HG03460 (cell line): ENCODE measurements at regions not wholly inside any gene's neighbourhood (a gene's known extent, or its start where the extent isn't known, plus 50 kb on each side); places are given as distances from the start of the nearest gene placed in this dataset.

Experiments
- ATAC-seq: cut with Tn5 transposase; IDR thresholded peaks from one replicate; pipeline ENCODE4 v1.9.1; 2021; ENCODE audit not compliant: unreplicated experiment

GRCh38 chr9:90979138-90979551 is 177.5 kb downstream of the SYK start:
- ATAC-seq = no peak

DNA sequence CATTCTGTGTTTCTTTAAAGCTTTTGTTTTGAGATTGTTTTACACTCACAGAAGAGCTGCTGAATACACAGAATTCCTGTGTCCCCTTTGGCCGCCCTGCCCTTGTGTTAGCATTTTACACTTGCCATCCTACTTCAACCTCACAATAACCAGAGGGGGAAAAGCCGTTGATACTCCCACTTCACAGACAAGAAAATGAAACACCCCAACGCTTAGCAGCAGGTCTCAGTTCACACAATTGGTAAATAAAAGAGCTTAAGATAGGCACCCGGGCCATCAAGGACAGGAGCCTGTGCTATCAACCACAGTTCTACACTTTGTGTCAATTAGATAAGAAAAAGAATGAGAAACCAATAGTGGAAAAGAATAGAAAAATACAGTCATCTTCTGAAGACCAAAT is 178.0 kb downstream of the SYK start:
- ATAC-seq = no peak

GRCh38 chr9:90981726-90982125 is 180.1 kb downstream of the SYK start:
- ATAC-seq = no peak

- ATAC-seq = no peak
Measured at GRCh38 chr9:90983394-90983793, 181.8 kb downstream of the SYK start.

DNA sequence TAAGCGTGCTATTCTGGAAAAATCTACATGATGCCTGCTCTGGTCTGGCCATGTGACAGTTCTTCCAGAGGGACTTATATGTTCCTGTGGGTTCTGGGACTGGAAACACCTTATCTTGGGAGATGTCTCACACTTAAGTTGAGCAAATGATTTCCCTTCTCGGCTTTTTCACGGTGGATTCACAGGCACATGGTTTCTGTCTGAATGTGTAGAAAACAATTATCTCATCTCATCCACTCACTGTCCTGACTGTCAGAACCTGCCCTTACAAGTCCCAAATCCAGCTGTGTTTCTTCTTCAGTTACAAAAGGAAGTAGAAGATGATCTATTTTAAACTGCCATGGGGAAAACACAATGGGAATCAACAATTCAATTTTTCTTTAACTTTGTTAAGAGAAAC is 184.0 kb downstream of the SYK start:
- no peak for ATAC-seq

- no peak for ATAC-seq
Measured at GRCh38 chr9:90986161-90986560, 184.5 kb downstream of the SYK start.

GRCh38 chr9:90987566-90987965 is 185.9 kb downstream of the SYK start:
- ATAC-seq = no peak

DNA sequence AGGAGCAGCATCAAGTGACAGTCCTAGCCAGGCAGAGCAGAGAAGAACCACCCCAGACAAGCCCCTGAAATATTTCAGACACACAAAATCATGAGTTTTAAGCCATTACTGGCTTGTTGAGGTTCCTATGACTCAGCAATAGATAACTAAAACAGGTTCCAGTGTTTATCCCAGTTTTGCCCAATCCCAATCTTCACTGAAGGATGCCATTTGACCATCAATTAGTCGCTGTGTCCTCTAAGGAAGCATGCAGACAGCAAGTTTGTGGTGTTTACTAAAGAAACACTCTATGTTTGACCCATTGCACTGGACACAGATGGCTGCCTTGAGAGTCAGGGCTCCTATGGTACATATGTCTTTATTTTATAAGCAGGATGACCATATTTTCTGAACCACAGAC is 186.7 kb downstream of the SYK start:
- no peak for ATAC-seq

- ATAC-seq = no peak
Measured at GRCh38 chr9:90991953-90992352, 190.3 kb downstream of the SYK start.

GRCh38 chr9:90995516-90995915 is 193.9 kb downstream of the SYK start:
- ATAC-seq = no peak

DNA sequence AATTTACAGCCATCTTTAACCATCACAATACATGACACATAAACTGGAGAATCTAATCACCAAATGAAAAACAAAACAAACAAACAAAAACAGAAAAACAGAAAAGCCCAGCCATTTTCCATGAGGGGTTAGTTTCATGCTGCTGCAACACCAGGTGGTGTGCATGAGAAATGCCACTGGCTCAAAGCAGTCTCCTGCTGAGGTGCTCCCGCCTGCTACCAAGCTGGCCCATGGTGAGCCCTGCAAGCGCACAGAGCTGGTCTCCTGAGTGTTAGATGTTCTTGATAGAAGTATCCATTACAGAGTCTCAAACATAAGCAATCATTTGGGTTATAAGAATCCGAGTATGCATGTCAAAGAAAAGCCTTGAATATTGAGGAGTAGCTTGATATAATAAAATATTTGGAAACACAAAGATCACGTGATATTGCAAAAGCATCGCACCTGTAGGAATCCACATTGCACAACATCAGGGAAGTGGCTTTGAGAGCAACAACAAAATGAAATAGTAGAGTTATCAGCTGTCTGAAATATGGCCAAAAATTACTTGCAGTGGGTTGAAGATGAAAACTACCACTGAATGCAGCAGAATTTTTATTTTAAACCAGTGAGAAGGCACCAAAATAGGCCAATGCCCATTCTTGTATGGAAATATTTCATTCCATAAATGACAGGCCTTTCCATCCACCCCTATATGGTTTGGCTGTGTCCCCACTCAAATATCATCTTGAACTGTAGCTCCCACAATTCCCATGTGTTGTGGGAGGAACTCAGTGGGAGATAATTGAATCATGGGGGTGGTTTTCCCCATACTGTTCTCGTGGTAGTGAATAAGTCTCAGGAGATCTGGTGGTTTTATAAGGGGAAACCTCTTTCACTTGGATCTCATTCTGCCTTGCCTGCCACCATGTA is 194.8 kb downstream of the SYK start:
- no peak for ATAC-seq

GRCh38 chr9:90998573-90998972 is 197.0 kb downstream of the SYK start:
- no peak for ATAC-seq

- no peak for ATAC-seq
Measured at GRCh38 chr9:90999425-91000397, 198.1 kb downstream of the SYK start.

DNA sequence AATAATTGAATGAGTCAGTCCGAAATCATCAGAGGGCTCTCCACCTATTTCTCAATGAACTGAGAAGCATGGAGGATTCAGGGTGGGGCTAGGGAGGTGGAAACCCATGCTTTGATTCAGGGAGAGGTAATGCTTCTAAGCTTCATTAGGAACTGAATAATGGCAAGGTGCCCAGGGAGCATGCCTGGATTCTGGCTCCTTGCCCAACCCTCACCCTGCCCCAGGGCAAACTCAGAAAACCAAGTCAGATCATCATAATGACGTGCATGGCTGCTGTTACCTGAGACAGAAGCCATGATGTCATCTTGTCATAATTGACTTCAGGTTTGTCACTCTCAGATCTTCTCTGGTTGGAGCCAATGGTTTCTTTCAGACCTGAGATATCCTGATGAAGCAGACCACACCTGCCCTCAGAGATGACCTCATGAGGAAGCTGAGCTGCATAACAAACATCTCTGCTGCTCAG is 199.6 kb downstream of the SYK start:
- no peak for ATAC-seq

GRCh38 chr9:91004484-91004883 is 202.9 kb downstream of the SYK start:
- no peak for ATAC-seq

DNA sequence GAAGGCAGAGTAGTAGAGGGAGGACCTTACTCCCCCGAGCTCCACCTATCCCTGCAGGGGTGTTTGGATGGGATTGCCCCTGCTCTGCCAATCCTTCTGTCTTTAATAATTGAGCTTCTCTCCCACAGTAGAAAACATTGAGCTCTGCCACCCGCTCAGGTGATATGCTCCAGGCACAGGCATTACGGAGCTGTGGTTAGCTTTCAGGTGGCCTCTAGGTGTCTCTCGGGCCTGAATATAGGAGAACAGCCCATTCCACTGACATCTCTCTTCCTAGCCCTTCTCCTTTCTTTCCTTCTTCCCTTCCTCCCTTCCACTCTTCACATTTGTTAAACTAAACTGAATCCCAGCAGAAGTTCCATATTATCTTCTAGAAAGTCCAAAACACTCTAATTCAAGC is 203.4 kb downstream of the SYK start:
- ATAC-seq = no peak

DNA sequence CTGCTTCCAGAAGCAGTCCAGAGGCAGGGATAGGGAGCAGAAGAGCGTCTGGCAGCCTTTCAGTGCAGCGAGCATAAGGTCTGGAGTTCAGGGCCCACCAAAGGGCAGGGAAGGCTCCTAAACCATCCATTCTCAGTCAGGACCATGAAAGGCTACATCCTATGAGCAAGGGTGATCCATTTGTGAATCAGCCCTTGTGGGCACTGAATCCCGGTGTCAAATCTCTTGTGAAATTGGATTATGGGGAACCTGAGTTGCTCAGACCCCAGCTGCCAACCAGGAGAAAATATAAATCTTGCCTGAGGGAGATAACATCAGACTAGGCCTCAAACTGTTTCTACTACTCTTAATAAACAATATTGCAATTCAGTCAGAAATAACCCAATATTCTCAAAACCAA is 204.4 kb downstream of the SYK start:
- no peak for ATAC-seq

GRCh38 chr9:91008568-91008967 is 206.9 kb downstream of the SYK start:
- ATAC-seq = no peak

DNA sequence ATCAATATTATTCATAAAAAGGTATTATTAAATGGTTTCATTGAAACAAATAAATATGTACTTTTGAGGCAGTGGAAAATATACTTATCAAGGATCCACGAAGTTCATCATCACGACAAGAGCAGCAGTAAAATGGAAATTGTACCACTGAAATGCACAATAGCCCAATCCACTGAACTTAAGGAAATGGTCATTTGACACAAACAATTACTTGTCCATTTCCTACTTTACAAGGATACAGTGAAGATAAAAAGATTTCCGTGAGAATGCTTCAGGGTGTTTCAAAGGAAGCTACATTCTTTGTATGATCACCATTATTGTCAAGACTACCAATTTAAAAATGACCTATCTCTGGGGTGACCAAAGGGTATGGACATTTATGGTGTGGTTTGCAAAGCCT is 210.3 kb downstream of the SYK start:
- no peak for ATAC-seq

GRCh38 chr9:91012933-91013841 is 211.6 kb downstream of the SYK start:
- no peak for ATAC-seq

DNA sequence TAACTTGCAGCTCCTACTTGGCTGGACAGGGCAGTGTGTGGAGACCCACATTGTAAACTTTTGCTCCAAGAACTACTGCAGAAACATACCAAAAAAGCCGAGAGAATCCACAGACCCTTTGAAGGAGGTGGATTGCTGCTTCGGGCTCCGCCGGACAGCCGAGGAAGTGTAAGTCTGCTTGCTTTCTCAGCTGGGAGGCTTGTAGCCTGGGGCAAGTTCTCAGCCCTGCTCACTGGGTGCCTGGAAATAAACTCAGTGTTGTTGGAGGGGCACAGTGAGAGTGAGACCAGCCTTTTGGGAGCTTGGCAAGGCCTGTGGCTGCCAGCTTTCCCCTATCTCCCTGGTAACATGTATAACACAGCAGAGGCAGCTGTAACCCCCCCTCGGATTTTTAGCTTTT is 215.6 kb downstream of the SYK start:
- ATAC-seq = no peak
